ENCODE measurements at regions not wholly inside any gene's neighbourhood (a gene's known extent, or its start where the extent isn't known, plus 50 kb on each side); places are given as distances from the start of the nearest gene placed in this dataset.

DNA sequence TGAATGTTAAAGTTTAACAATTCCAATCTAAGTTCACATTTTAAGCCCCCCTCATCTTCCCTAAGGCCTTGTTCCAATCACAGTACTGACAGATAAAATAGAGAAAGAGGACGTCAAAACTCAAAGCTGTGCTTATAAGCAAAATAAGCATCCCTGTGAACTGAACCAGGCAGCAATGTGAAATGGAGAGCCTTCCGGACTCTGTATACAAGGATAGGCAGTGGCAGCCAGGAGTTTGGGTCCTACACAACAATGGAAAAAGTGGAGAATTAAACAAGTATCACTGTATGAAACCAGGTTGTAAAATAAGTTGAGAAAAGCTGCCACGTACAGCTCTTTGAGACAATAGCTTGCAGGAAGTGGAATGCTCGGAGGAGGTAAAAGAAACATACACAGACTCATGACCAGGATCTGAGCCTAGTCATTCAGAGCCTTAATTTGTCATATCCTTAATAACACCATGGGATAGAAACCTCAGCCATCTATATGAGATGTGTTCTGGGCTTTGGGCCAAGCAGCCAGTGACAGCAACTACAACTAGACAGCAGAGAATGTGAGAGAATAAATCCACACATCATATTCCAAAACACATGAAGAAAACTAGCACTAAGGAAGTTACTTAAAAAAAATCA, 55.2 kb upstream of the PALMD start:
- peak overlapping the region; percentile 60 to 85 (median 84) for H3K27ac Mint-ChIP-seq
- no peaks in the 10 kb centered on the region for H3K27me3 Mint-ChIP-seq (ENCODE audit: low read depth)
- TF ChIP-seq, protein P1, sequence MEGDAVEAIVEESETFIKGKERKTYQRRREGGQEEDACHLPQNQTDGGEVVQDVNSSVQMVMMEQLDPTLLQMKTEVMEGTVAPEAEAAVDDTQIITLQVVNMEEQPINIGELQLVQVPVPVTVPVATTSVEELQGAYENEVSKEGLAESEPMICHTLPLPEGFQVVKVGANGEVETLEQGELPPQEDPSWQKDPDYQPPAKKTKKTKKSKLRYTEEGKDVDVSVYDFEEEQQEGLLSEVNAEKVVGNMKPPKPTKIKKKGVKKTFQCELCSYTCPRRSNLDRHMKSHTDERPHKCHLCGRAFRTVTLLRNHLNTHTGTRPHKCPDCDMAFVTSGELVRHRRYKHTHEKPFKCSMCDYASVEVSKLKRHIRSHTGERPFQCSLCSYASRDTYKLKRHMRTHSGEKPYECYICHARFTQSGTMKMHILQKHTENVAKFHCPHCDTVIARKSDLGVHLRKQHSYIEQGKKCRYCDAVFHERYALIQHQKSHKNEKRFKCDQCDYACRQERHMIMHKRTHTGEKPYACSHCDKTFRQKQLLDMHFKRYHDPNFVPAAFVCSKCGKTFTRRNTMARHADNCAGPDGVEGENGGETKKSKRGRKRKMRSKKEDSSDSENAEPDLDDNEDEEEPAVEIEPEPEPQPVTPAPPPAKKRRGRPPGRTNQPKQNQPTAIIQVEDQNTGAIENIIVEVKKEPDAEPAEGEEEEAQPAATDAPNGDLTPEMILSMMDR (IDR thresholded peaks at IDR 0.05; ENCODE audit: unreplicated experiment in 3 of 3), result no peak
- H3K9me3 Mint-ChIP-seq, result peaks cover 2% of the 10 kb centered on the region
- peaks cover 9% of the 10 kb centered on the region for H3K4me1 Mint-ChIP-seq
- no peaks in the 10 kb centered on the region for H3K36me3 Mint-ChIP-seq (ENCODE audit: low read depth)
- H3K4me3 Mint-ChIP-seq, result no peak overlapping the region

DNA sequence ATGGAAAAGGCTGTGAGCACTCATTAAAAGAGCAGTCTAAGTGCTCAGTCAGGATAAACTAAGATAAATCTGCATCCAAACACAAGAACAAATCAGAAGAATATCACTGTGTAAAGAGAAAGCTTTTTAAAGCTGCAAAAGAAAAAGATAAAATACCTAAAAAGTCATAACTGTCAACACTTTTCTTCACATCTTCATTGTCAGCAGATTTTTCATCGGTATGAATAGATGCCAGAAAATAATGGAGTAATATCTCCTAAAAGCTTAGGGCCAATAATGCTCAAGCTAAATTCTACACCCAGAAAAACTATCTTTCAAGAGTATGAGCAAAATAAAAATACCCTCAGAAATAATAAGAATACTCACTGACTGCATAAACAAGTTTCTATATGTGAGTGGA, 54.0 kb upstream of the PALMD start:
- H3K4me3 Mint-ChIP-seq, result no peak overlapping the region
- peaks cover 4% of the 10 kb centered on the region for H3K9me3 Mint-ChIP-seq
- peaks cover 2% of the 10 kb centered on the region for H3K27me3 Mint-ChIP-seq (ENCODE audit: low read depth)
- no peaks in the 10 kb centered on the region for H3K36me3 Mint-ChIP-seq (ENCODE audit: low read depth)
- TF ChIP-seq, protein P1 (IDR thresholded peaks at IDR 0.05; ENCODE audit: unreplicated experiment in 3 of 3), result no peak
- H3K27ac Mint-ChIP-seq, result no peak overlapping the region
- H3K4me1 Mint-ChIP-seq, result peaks cover 9% of the 10 kb centered on the region

DNA sequence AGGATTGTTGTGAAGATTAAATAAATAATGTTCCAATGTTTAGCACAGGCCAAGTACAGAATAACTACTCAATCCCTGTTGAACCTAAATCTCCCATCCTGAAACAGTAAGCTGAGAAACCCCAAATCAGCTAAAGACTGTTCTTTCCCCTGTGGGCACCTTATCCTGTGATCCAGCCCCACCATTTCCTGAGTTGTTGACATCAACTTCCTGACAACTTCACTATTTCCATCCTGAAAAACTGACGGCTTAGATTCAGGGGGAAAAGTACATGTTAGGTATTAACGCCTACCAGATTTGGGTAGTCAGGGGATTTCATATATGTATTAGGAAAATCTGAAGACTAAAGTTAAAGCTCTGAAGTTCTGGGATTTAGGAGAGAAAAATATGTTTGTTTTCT, 51.7 kb upstream of the PALMD start:
- TF ChIP-seq, protein P1 (IDR thresholded peaks at IDR 0.05; ENCODE audit: unreplicated experiment in 3 of 3), result no peak

DNA sequence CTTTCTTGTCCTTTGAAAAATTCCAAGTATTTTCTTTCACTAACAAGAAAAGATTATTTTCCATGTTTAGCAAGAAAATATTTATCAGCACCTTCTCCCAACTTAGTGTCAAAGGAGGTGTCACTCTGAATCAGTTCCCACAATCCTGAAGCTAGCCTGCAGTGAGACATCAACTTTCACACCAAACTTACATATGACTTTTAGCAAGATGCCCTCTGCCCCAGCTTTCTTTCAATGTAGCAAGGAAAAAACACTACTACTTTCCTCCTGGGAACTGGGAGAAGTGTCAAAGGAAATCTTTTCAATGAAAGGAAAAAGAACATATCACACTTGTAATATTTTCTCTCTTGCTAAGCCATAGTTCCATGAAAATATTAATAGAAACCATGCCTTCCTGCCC, 50.9 kb upstream of the PALMD start:
- Mint-ChIP-seq H3K36me3 (ENCODE audit: low read depth) (no peaks in the 10 kb centered on the region), H3K27ac (no peak overlapping the region), H3K9me3 (peaks cover 5% of the 10 kb centered on the region), H3K4me1 (peaks cover 13% of the 10 kb centered on the region), H3K27me3 (ENCODE audit: low read depth) (peaks cover 3% of the 10 kb centered on the region), H3K4me3 (no peak overlapping the region)
- TF ChIP-seq, protein P1 (IDR thresholded peaks at IDR 0.05; ENCODE audit: unreplicated experiment in 3 of 3), result no peak

More for the DNA sequence above, 51.7 kb upstream of the PALMD start:
- peaks cover 5% of the 10 kb centered on the region for H3K9me3 Mint-ChIP-seq
- no peak overlapping the region for H3K4me3 Mint-ChIP-seq
- H3K36me3 Mint-ChIP-seq (ENCODE audit: low read depth), result no peaks in the 10 kb centered on the region
- peaks cover 3% of the 10 kb centered on the region for H3K27me3 Mint-ChIP-seq (ENCODE audit: low read depth)
- peak overlapping the region in 2 of 3 experiments; percentile 50 to 68 for H3K27ac Mint-ChIP-seq
- H3K4me1 Mint-ChIP-seq, result peaks cover 10% of the 10 kb centered on the region

DNA sequence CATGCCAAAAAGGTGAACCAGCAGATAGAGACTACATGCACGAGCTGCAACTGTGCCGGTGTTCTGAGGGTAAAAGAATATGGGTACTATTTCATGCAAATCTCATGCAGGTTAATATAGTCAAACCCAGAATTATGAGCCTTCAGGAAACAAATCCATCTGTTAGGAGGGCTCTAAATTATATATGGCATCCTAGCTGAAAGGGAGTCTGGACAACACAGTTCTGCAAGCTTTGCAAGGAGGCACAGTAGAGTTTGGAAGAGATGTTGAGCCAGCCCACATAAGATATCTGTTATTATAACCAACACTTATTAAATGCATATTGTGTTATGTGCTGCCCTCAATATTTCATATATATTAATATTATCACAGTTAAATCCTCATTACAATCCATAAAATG, 50.5 kb upstream of the PALMD start:
- H3K9me3 Mint-ChIP-seq, result peaks cover 5% of the 10 kb centered on the region
- TF ChIP-seq, protein P1 (IDR thresholded peaks at IDR 0.05; ENCODE audit: unreplicated experiment in 3 of 3), result no peak
- peaks cover 3% of the 10 kb centered on the region for H3K27me3 Mint-ChIP-seq (ENCODE audit: low read depth)
- H3K4me1 Mint-ChIP-seq, result peaks cover 11% of the 10 kb centered on the region
- H3K4me3 Mint-ChIP-seq, result no peak overlapping the region
- H3K36me3 Mint-ChIP-seq (ENCODE audit: low read depth), result no peaks in the 10 kb centered on the region
- no peak overlapping the region for H3K27ac Mint-ChIP-seq
